Myocyte (in vitro differentiated cells): ENCODE measurements at regions not wholly inside any gene's neighbourhood (a gene's known extent, or its start where the extent isn't known, plus 50 kb on each side); places are given as distances from the start of the nearest gene placed in this dataset.
"Not testable (repeated sequence)": the region's sequence is repeated elsewhere in the genome, so short reads cannot be mapped to it uniquely, and the experiment has no call there.

Experiments used
- DNase-seq: peaks from one replicate; pipeline ENCODE4 v3.0.0-alpha.2; 2012; ENCODE audit warnings: low read depth

DNA sequence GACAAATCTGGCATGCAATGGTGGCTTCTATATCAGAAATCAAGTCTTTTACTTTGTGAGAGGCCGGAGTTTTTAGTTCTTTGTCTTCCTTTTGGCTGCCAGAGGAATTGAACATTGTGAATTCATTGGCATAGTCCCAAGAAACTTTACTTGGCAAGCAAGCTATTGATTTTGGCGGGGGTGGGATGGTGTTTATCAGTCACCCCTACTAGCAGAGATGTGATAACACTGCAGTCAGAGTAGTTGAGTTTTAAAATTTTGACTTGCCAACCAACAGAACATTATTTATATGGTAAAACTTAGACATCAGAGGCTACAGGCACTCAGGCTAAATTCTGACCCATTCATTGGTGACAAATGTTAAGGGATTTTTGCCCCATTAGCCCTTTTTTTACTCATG lies 129.7 kb downstream of the FAM72C start:
- DNase-seq: not testable (repeated sequence)

- DNase-seq: not testable (repeated sequence)
Measured at GRCh38 chr1:143839182-143839581, 132.6 kb downstream of the FAM72C start.

DNA sequence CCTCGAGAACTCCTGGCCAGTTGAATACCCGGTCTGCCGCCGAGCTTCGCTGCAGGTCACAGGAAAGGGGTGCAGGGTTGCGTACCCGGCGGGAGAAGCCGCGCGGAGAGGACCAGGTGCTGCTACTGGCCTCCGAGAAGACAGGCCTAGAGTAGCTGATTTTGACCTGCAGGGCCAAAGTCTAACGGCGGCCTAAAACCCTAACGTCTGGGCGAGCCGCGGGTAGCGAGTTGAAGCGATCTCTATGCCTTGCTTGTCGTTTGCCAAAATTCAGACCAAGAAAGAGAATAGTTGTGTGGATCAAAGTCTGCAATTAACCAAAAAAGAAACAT lies 133.2 kb downstream of the FAM72C start:
- DNase-seq: not testable (repeated sequence)

- DNase-seq: not testable (repeated sequence)
Measured at GRCh38 chr1:143837924-143838597, 133.7 kb downstream of the FAM72C start.

- not testable (repeated sequence) for DNase-seq
Measured at GRCh38 chr1:143833376-143833775, 138.4 kb downstream of the FAM72C start.

GRCh38 chr1:143832379-143832716 lies 139.4 kb downstream of the FAM72C start:
- DNase-seq: not testable (repeated sequence)

DNA sequence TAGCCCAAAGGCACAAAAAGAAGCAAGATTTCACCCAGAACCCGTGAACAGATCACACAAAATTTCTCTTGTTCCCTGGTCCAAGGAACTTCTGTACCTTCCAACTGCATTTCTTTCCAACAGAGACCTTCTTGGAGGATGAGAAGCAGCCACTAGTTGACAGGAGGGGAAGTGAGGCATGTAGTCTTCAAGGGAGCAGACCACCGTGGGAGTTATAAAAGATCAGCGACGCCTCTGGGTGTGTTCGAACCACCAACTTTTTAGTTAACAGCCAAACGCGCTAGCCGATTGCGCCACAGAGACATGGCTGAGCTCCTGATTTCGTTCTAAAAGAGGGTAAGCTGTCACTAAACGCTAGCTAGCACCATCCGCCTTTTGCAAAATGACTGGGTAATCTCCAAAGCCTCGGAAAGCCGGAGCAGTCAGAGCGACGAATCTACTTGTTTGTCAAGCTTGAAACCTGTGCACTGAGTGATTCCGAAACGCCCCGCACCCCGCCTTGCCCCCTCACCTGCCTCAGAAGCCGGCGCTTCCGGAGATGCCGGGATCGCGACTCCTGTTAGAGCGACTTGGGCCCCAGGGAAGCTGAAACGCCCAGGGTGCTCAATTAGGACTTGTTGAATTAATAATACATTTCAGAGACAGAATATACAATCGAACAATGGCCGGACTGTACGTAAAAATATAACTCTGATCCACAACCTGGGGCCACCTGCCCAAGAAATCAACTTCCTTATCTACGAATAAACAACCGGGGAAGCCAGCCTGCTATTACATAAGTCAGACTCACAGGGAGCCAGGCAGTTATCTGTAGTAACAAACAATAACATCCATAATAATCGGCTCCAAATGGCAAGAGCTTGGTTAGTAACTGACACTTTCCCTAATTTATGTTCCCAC lies 140.1 kb downstream of the FAM72C start:
- DNase-seq: not testable (repeated sequence)

- DNase-seq: not testable (repeated sequence)
Measured at GRCh38 chr1:143826162-143826561, 145.6 kb downstream of the FAM72C start.

DNA sequence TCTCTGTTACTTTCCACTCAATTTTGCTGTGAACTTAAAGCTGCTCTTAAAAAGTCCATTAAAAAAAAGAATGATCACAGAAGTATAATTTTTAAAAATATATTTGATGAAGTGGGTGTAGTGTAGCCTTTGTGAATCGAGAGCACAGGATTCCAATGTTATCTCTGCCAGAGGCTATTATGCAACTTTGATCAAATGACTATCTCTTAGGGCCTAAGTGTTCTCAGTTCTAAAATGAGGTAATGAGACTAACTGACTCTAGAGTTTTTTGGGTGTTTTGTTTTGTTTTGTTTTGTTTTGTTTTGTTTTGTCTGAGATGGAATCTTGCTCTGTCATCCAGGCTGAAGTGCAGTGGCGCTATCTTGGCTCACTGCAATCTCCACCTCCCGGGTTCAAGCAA lies 147.5 kb downstream of the FAM72C start:
- DNase-seq: not testable (repeated sequence)

- not testable (repeated sequence) for DNase-seq
Measured at GRCh38 chr1:143820058-143820457, 151.7 kb downstream of the FAM72C start.

GRCh38 chr1:143816369-143816768 lies 155.4 kb downstream of the FAM72C start:
- DNase-seq: not testable (repeated sequence)

- not testable (repeated sequence) for DNase-seq
Measured at GRCh38 chr1:143805374-143805773, 166.4 kb downstream of the FAM72C start.

DNA sequence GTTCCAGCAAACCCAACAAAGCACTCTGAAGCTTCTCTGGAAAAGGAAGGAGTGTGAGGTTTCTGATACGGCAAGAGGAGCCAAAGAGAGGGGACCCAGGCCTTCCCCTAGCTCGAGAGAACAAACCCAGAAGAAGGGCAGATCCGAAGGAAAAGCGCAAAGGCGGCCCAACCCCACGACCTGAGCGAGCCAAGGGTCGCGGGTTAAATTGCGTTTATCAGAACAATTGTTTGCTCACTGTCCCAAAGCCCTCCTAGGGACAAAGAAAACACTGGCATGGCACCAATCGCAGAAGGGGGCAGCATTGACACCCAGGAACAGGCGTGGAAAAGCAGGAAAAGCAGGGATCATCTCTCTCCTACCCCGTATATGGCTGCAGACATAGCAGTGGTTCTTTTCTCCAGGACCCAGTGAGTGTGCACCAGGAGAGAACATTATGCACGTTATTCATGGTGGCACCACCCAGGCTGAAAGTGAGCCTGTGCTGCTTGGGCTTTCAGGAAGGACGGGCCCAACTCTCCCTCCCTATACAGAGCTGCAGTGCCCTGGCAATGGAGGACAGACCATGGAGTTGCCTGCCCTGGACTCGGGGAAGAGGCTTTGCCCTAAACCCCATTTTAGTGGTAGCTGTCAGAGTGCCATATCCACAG lies 167.0 kb downstream of the FAM72C start:
- not testable (repeated sequence) for DNase-seq

GRCh38 chr1:143803927-143804411 lies 167.8 kb downstream of the FAM72C start:
- DNase-seq: not testable (repeated sequence)

DNA sequence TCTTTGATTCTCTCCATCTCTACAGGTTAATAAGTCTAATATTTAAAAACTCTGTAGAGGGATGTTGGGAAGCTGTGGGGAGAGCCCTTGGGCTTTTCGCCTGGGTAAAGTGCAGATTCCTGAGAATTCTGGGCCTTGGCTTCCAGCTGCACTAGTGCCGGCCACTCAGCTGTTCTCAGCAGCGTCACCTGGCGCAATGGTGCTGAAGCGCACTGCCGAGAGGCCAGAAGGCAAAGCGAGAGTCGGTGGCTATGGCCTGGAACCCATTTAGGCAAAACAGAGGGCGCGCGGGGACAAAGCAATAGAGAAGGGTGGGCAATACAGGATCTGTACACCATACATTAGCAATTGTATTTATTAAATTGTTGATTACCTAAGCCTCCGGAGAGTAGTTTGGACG lies 168.7 kb downstream of the FAM72C start:
- not testable (repeated sequence) for DNase-seq

DNA sequence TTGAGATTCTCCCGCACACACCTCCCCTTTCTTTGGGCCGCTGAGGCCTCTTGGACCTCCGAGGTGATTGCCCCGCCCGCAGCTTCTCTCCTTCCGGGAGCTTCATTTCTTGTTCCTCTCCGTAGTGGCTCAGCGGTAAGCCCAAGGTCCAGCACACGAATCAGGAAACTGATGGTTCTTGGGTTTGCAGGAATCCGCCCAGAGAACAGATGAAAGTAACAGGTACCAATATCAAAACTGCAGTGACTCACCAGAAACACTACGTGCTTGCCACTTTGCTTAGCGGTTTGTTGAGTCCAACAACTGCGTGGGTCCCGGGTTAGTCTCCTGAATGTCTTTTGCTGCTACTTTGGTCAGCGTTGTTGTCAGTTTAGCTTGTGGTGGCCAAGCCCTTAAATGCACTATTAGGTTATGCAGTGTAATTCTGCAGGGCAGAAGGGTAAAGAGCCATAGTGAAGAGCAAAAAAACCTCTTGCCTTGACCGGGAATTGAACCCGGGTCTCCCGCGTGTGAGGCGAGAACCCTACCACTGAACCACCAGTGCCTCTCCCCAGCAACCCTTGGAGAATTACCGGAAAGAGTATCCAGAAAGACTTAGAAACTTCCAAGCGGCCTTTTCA lies 172.1 kb downstream of the FAM72C start:
- DNase-seq: not testable (repeated sequence)

- not testable (repeated sequence) for DNase-seq
Measured at GRCh38 chr1:143796369-143796768, 175.4 kb downstream of the FAM72C start.

DNA sequence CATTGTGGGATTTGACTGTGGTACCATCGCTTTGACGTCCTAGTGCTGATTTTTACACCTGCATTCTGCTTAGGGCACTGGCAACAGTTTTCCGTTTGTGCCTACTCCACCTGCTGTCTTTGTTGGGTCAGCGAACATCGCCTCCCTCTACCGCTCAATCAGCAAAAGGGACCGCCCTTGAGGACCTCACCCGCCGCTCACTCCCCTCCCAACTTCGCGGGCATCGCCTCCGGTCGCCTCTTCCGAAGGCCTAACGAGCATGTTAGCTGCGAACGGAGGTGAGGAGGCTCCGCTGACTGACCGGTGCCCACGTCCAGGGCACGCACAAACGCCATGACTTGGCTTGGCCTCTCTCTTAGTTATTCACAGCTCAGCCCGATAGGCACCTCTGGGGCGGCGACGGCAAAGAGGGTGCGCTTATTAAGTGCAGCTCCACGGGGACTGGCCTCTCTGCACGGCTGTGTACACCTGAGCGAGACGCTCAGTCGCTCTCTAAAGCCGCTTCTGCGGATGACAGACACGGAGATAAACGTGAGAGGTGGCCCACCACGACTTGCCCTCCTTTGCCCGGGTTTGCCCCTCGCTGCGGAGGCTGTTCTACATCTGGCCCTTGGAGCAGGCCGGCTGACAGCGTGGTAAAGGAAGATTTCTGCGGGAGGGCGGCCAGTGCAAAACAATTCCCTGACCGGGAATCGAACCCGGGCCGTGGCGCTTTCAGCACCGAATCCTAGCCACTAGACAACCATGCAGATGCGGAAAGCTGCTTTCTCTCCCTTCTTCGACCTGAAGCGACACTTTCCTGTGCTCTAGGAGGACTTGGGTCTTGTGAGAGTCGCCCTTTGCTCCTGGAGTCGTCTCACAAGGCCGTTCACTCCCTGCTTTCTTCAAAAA lies 179.5 kb downstream of the FAM72C start:
- DNase-seq: not testable (repeated sequence)

GRCh38 chr1:143786381-143786780 lies 185.4 kb downstream of the FAM72C start:
- not testable (repeated sequence) for DNase-seq

GRCh38 chr1:143785883-143786282 lies 185.9 kb downstream of the FAM72C start:
- DNase-seq: not testable (repeated sequence)
